OCI-LY3 (cell line): ENCODE measurements at regions not wholly inside any gene's neighbourhood (a gene's known extent, or its start where the extent isn't known, plus 50 kb on each side); places are given as distances from the start of the nearest gene placed in this dataset.

Experiments used
- EZH2phosphoT487 ChIP-seq: fragments of 200-600 bp; shearing (Covaris generic); IDR thresholded peaks from 2 replicates; pipeline ENCODE4 v1.6.1; 2018; ENCODE audit warnings: antibody characterized with exemption, mixed run types, low read depth
- TF ChIP-seq, protein P1 (sequence below): fragments of 200-600, 300-600 bp; sonication (generic); IDR thresholded peaks from 2 replicates; pipeline ENCODE4 v1.5.1; 2014; ENCODE audit warnings: antibody characterized with exemption, low read length, low read depth

DNA sequence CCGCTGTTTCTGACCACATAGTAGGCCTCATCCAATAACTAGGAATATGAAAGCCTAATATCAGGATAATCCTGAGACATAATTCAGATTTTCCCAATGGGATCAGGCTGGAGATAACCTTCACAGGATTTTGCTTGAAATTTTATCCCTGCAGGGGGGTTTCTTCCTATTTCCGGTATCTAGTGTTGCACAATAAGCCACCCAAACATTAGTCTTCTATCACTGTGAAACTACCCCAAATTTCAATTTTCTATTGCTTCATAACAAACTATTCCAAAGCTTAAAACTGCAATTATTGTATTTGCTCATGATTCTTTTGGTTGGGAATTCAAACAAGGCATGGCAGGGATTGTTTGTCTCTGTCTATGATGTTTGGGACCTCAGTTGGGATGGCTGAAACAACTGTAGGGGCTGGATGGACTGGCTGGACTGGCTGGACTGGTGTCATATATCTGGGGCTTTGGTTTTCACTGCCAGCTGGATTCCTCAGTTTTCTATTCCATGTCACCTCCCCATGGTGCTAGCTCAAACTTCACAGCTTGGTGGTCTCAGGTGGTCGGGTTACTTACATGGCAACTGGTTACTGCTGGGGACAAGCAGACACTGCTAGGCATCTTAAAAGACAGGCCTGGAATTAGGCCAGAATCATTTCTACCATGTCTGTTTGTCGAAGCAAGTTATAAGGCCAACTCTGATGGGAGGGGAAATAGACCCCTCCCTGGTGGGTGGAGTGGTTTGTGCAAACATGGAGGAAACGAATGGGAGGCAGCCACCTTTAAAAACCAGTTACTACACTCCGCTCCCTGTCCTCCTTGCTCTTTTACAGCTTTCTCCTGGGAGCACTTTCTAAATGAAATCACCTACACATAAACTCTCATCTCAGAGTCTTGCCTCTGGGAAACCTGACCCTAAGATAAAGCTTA is 88.2 kb upstream of the STT3B start:
- TF ChIP-seq, protein P1, sequence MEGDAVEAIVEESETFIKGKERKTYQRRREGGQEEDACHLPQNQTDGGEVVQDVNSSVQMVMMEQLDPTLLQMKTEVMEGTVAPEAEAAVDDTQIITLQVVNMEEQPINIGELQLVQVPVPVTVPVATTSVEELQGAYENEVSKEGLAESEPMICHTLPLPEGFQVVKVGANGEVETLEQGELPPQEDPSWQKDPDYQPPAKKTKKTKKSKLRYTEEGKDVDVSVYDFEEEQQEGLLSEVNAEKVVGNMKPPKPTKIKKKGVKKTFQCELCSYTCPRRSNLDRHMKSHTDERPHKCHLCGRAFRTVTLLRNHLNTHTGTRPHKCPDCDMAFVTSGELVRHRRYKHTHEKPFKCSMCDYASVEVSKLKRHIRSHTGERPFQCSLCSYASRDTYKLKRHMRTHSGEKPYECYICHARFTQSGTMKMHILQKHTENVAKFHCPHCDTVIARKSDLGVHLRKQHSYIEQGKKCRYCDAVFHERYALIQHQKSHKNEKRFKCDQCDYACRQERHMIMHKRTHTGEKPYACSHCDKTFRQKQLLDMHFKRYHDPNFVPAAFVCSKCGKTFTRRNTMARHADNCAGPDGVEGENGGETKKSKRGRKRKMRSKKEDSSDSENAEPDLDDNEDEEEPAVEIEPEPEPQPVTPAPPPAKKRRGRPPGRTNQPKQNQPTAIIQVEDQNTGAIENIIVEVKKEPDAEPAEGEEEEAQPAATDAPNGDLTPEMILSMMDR, result no peak
- TF ChIP-seq EZH2phosphoT487, result no peak
